ENCODE measurements at regions not wholly inside any gene's neighbourhood (a gene's known extent, or its start where the extent isn't known, plus 50 kb on each side); places are given as distances from the start of the nearest gene placed in this dataset.
"Not testable (repeated sequence)": the region's sequence is repeated elsewhere in the genome, so short reads cannot be mapped to it uniquely, and the experiment has no call there.

DNA sequence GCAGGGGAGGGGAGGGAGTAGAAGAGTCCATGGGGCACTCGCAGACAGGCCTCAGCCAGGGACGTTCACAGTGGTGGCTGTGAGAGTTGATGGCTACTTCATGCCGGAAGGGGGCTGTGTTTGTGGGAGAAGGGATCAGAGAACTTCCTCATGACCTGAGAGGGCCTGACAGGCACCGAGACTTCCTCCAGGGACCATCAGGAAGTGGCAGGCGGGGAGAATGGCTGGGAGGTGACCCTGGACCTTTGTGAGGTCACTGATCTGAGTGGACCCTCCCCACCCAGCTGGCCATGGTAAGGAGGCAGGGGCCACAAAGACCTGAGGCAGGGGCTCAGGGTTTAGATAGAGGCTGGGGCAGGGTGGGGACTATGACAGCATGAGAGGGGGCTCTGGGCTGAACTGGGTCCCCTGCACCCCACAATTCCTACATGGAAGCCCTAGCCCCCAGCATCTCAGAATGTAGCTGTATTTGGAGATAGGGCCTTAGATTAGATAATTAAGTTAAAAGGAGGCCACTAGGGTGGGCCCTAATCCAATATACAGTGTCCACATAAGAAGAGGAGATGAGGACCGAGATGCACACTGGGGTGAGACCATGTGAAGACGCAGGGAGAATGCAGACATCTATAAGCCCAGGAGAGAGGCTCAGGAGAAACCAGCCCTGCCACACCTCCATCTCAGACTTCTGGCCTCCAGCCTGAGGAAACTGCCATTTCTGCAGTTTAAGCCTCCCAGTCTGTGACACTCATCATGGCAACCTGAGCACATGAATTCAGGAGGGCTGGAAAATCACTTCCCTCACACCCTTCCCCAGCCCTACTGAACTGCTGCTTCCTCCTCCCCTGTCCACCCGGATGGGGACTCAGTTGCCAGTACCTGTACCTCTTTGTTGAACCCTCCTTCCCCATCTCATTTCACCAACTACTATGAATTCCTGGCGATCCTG is 273.9 kb upstream of the ZNF32 start:
- no peak for DNase-seq

- DNase-seq, result no peak
These were observed 273.2 kb upstream of the ZNF32 start for GRCh38 chr10:43921881-43922280.

GRCh38 chr10:43921478-43921877 is 272.8 kb upstream of the ZNF32 start:
- no peak for DNase-seq

DNA sequence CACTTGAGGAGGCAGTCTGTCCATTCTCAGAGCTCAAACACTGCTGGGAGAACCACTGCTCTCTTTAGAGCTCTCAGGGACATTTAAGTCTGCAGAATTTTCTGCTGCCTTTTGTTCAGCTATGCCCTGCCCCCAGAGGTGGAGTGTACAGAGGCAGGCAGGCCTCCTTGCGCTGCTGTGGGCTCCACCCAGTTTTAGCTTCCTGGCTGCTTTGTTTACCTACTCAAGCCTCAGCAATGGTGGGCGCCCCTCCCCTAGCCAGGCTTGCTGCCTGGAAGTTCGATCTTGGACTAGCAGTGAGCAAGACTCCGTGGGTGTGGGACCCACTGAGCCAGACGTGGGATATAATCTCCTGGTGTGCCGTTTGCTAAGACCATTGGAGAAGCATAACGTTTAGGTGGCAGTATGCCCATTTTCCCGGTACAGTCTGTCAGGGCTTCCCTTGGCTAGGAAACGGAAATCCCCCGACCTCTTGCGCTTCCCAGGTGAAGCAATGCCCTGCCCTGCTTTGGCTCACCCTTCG is 271.6 kb upstream of the ZNF32 start:
- not testable (repeated sequence) for DNase-seq

DNA sequence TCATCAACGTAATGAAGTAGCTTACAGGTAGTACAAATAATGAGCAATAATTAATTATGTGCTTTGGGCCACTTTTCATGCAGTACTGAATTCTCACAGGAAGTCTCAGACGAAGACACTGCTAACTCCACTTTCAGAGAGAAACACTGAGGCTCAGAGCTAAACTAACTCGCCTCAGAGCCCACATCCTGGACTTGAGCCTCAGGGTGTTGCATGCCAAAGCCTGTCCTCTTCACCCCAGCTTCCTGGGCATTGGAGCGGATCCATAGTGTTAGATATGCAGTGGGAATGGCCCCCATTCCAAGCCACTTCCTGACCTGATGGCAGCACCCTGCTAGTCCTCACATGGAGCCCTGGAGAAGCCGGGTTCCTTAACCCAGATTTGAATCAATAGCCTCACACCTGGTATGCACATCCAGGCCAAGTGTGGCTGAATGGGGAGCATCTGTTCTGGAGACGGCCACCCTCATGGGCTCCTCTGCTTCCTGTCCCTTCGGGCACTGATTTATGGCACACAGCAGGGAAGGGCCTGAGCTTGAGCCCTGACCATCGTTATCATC is 265.1 kb upstream of the ZNF32 start:
- DNase-seq, result no peak

GRCh38 chr10:43912469-43912868 is 263.8 kb upstream of the ZNF32 start:
- no peak for DNase-seq

GRCh38 chr10:43906490-43906889 is 257.8 kb upstream of the ZNF32 start:
- no peak for DNase-seq

DNA sequence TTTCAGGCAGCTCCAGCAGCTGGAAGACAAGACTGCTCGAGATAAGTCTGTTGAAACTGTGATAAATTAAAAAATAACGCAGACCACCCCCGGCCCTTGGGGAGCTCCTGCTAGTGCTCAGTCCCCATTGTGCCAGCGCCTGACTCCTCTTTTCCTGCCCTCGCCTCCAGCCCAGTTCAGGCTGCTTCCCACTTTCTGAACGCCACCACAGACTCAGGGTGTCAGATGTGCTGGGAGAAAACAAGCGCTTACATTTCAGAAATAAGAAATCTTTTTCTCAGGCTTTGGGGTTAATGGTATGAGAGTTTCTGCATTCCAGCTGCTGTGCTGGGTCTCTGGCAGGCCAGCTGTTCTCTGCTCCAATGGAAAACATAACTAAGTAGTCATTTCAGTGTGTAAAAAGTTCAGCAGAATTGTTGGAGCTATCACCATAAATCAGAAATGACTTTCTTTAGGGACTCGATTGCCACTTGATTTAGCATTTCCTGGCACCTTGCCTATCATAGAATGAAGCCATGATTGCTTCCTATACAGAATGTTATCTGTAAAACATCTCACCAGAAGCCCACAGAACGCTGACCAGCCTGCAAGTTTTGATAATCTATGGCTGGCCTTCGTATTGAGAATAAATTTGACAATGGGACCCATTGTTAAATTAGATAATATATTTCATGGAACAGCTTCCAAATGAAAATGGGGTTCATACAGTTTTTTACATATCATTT is 257.0 kb upstream of the ZNF32 start:
- no peak for DNase-seq

DNA sequence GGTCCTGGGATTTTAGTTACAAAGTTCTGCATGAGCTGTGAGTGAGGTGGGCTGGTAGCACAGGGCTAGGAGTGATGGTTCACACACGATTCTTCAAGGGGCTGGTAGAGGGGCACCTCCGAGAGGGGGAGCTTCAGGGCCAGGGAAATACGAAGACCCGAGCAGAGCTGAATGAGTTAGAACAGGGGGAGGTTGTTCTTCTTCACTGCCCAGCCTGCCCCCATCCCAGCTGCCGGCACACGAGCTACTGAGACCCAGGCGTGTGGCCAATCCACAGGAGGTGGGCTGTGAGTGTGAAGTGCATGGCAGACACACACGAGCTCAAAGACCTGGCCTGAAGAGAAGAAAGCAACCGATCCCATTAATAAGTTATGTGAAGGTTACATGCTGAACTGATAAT is 256.2 kb upstream of the ZNF32 start:
- no peak for DNase-seq

- no peak for DNase-seq
These were observed 255.6 kb upstream of the ZNF32 start for GRCh38 chr10:43904301-43904700.

- no peak for DNase-seq
These were observed 254.8 kb upstream of the ZNF32 start for GRCh38 chr10:43903451-43903850.

GRCh38 chr10:43902842-43903241 is 254.2 kb upstream of the ZNF32 start:
- DNase-seq, result no peak

DNA sequence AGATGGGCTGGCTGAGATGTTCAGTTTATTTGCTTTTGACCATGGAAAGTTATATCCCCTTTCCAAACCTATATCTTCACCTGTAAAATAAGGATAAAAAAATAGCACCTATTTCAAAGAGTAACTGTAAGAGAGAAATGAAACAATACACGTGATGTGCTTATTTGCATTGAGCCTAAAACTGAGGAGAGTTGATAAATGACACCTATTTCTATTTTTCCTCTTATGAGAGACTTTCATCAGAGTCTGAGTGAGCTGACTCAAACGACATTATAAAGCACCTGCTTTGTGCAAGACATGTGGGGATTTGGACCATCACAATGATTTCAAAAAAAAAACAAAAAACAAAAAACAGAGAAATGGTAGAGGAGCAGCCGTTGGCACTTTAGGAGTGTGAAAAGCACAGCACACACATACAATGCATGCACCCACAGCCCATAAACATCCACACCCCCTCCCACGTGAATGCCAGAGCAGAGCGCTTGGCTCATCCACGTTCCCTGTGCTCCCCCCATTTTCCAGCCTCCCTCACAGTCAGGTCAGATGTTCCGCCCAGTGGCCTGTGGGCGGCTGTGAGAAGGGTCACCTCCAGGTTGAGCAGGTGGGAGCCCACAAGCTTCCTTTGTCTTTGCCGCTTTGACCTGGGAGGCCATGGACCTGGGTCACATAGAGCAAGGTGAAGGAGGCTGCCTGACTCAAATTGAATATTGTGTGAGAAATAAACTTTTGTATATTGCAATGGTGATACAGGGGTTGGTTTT is 253.2 kb upstream of the ZNF32 start:
- DNase-seq, result no peak

DNA sequence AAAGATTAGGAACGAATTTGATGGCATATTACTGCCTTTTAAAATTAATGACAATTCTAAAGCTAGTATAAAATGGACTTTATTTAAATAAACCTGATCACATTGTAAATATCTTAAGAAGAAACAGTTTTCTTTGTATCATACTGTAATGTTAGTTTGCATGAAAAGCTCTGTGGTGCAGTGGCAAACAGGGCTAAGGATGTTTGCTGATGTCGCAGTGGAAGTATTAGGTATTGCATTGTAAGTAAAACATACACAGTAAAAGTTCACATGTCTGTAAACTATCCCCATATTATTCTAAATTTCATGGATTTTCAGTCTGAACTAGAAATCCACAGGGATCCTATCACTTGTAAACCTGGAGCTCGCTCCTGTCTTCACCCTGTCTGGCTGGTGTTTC is 252.6 kb upstream of the ZNF32 start:
- DNase-seq, result no peak

DNA sequence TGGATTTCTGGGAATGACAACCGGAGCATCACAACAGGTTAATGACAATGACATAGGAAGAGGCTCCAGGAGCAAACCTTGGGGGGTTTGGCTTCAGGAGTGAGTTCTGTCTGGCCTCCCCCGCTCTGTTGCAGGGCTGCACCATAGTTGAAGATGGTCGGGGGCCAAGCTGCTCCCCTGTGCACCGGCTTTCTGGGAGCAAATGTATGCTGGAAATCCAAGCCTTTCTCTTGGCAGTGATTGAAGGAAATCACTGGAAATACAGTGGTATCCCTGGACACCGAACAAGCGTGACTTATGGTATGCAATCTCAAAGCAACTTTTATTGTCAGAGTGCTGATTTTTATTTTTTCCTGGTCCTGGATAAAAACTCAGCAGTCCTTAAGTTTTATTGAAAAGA is 251.9 kb upstream of the ZNF32 start:
- no peak for DNase-seq

DNA sequence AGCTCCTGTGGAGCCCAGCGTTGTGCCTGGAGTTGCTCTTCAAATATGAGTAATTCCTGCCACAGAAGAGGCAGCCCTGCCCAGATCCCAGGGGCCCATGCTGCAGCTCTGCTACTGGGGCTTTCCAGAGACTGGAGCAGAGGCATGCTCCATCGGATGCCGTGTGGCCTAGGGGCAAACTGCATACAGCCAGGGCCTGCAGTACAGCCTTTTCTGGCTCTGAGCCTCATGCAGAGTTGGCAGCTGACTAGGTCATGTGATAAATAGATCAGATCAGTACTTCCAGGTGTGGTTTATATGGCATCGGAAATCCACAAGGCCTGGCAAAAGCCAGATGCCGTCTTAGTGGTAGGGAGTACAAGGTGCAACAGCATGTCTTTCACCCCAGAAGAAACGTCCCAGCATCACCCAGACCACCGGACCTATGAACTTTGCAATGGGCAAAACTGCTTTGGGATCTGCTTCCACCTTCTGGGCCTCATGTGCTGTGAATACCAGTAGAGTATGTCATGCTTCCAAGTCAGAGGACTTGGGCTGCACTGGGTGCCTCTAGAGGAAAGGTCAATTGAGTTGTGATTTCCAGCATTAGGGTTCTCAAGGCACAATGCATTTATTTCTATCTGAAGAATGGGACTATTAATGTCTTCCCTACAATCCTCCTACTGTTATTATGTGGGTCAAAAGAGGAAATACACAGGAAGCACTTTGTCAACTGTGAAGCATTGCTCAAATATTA is 250.7 kb upstream of the ZNF32 start:
- no peak for DNase-seq

DNA sequence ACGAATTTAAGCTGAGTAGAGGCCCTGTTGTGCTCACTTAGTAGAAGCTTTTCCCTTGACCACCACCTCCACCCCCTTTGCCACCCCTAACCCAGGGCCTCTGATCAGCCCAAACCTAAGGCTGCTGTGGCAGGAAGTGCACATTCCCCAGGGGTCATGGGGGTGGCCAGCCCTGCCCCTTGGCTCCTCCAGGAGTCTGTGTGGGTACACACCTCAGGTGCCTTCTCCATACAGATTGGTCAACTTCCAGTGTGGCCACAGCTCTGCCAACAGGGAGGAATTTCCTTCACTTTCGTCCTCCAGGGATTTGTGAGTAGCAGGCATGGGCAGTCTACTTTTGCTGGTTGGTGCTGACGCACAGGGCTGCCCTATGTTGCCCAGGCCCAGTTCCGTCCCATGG is 249.9 kb upstream of the ZNF32 start:
- no peak for DNase-seq

GRCh38 chr10:43897765-43898419 is 249.2 kb upstream of the ZNF32 start:
- no peak for DNase-seq

DNA sequence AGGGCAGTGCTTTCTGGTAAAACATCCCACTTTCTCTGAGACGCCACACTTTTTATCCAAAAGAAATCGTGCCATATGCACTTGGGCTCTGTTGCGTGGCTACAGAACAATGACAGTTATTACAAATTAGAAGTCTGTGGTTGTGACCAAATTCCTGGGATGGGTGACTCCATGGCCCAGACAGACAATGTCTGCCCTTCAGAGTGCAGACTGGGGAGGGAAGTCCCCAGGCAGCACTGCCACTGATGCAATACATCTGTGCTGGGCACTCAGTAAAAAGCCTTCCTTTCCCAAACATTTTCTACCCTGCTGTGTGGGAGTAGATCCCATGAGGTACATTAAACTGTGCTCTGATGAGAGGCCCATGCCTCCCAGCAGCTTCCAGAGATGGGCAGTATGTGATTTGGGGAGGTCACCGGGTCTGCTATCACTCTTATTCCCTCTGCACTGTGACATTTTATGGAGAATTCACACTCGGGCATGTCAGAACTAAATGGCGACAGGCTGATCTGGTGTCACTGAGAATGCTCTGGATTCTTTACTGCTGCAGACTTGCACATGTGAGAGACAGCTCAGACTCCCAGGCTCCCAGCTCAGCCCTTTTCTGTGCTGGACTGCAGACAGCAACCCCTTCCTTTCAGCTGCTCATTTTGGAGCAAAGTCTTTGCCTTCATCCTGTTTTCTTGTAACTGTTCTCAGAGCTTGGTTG is 243.5 kb upstream of the ZNF32 start:
- DNase-seq, result no peak

GRCh38 chr10:43891241-43891640 is 242.6 kb upstream of the ZNF32 start:
- DNase-seq, result no peak

GRCh38 chr10:43890124-43890523 is 241.4 kb upstream of the ZNF32 start:
- no peak for DNase-seq

Data from activated effector memory CD4-positive, alpha-beta T cell treated with Interleukin-2 at 50 U/mL for 16 hours (primary cell).